Left renal pelvis (tissue), 4 donors: ENCODE measurements at regions not wholly inside any gene's neighbourhood (a gene's known extent, or its start where the extent isn't known, plus 50 kb on each side); places are given as distances from the start of the nearest gene placed in this dataset.
"Not testable (repeated sequence)": the region's sequence is repeated elsewhere in the genome, so short reads cannot be mapped to it uniquely, and the experiment has no call there.

Experiments
- DNase-seq, 4 donors: peaks; one replicate each; pipeline ENCODE4 v3.0.0-alpha.2; 2013; ENCODE audit warnings: low read depth in 4 of 4, low spot score in 3 of 4

GRCh38 chr21:33121715-33122475 lies 52.0 kb downstream of the OLIG1 start:
- no peak for DNase-seq

GRCh38 chr21:33122507-33122906 lies 52.6 kb downstream of the OLIG1 start:
- no peak for DNase-seq

GRCh38 chr21:33123374-33124123 lies 53.6 kb downstream of the OLIG1 start:
- no peak for DNase-seq

GRCh38 chr21:33124889-33125288 lies 54.9 kb downstream of the OLIG1 start:
- no peak for DNase-seq

- DNase-seq: no peak
These were observed 55.9 kb downstream of the OLIG1 start for GRCh38 chr21:33125680-33126375.

GRCh38 chr21:33126569-33126968 lies 56.6 kb downstream of the OLIG1 start:
- no peak for DNase-seq

GRCh38 chr21:33127154-33127867 lies 57.4 kb downstream of the OLIG1 start:
- DNase-seq: peak; percentile 47 to 68 (median 56)

- no peak for DNase-seq
These were observed 57.9 kb downstream of the OLIG1 start for GRCh38 chr21:33127868-33128242.

GRCh38 chr21:33128538-33128937 lies 58.6 kb downstream of the OLIG1 start:
- no peak for DNase-seq

GRCh38 chr21:33132054-33132453 lies 62.1 kb downstream of the OLIG1 start:
- no peak for DNase-seq

GRCh38 chr21:33133892-33134291 lies 64.0 kb downstream of the OLIG1 start:
- DNase-seq: no peak

- no peak for DNase-seq
These were observed 66.0 kb downstream of the OLIG1 start for GRCh38 chr21:33135925-33136324.

- DNase-seq: no peak
These were observed 67.0 kb downstream of the OLIG1 start for GRCh38 chr21:33136847-33137502.

- no peak for DNase-seq
These were observed 69.1 kb downstream of the OLIG1 start for GRCh38 chr21:33139084-33139483.

GRCh38 chr21:33140288-33140687 lies 70.3 kb downstream of the OLIG1 start:
- DNase-seq: no peak

- no peak for DNase-seq
These were observed 76.5 kb downstream of the OLIG1 start for GRCh38 chr21:33146467-33146866.

- DNase-seq: no peak
These were observed 79.2 kb downstream of the OLIG1 start for GRCh38 chr21:33149181-33149580.

GRCh38 chr21:33150968-33151367 lies 78.8 kb upstream of the IFNAR2 start:
- DNase-seq: not testable (repeated sequence)

- no peak for DNase-seq
These were observed 77.6 kb upstream of the IFNAR2 start for GRCh38 chr21:33151941-33152731.

- no peak for DNase-seq
These were observed 77.0 kb upstream of the IFNAR2 start for GRCh38 chr21:33152732-33153130.
